Stomach (tissue), 8 donors: ENCODE measurements at regions not wholly inside any gene's neighbourhood (a gene's known extent, or its start where the extent isn't known, plus 50 kb on each side); places are given as distances from the start of the nearest gene placed in this dataset.

Source experiments
- DNase-seq, 2 donors: peaks; one replicate each; pipeline versions ENCODE4 v3.0.0 to v3.0.0-alpha.2; 2013 to 2019
- H3K27ac ChIP-seq, 5 donors: fragments of 200-600 bp in 4 of 5; sonication (generic) in 4 of 5; one replicate each; pipeline ENCODE4 v1.5.1; 2013 to 2019; ENCODE audit warnings: mild to moderate bottlenecking in 1 of 5, moderate library complexity in 1 of 5
- H3K27me3 ChIP-seq, 3 donors: fragments of 200-600 bp; sonication (generic); one replicate each; pipeline ENCODE4 v1.5.1; 2017 to 2019; ENCODE audit warnings: mixed run types in 1 of 3
- H3K36me3 ChIP-seq, 4 donors: fragments of 200-600 bp; sonication (generic); 1 replicate in 3 of 4; 2 replicates in 1 of 4; pipeline ENCODE4 v1.5.1; 2016 to 2019
- H3K4me1 ChIP-seq, 4 donors: fragments of 200-600 bp; sonication (generic); one replicate each; pipeline ENCODE4 v1.5.1; 2016 to 2019
- H3K4me3 ChIP-seq, 4 donors: fragments of 200-600 bp; sonication (generic) in 3 of 4; one replicate each; pipeline ENCODE4 v1.5.1; 2016 to 2019; ENCODE audit warnings: mild to moderate bottlenecking in 1 of 4
- H3K9me3 ChIP-seq, 4 donors: fragments of 200-600 bp; sonication (generic); one replicate each; pipeline ENCODE4 v1.5.1; 2016 to 2019
- EP300 ChIP-seq: sonication (generic); formaldehyde crosslinking; IDR thresholded peaks from one replicate; pipeline ENCODE4 v1.6.1; 2017; ENCODE audit warnings: antibody characterized with exemption
- POLR2A ChIP-seq, 4 donors: fragments of 450-650 bp; IDR thresholded peaks; one replicate each; pipeline ENCODE4 v1.6.1; 2016; ENCODE audit warnings: antibody characterized with exemption in 4 of 4, control low read depth in 2 of 4, mild to moderate bottlenecking in 1 of 4, moderate library complexity in 1 of 4
- POLR2AphosphoS5 ChIP-seq, 3 donors: sonication (generic); formaldehyde crosslinking; IDR thresholded peaks; one replicate each; pipeline ENCODE4 v1.6.1; 2016; ENCODE audit warnings: antibody characterized with exemption in 3 of 3
- WGBS, 5 donors: extraction: QIAGEN DNeasy Blood & Tissue Kit in 3 of 5; methylation state at CpG; one replicate each; pipeline versions ENCODE4 v1.1.5 to v1.1.7; 2013 to 2018; 5-methylcytosine and 5-hydroxymethylcytosine counted together
- intact Hi-C: fragments of 100-400 bp; cut with DNase I; formaldehyde crosslinking; loops from one replicate; pipeline ENCODE4 v1.15.1; 2023; ENCODE audit warnings: low total_unique reads
- TF ChIP-seq, protein P1 (sequence below), 7 experiments: fragments of 450-650 bp in 4 of 7; fragments of 200-600 bp in 3 of 7; sonication (generic) in 3 of 7; IDR thresholded peaks; one replicate each; pipeline ENCODE4 v1.5.1; 2016 to 2019; ENCODE audit warnings: antibody characterized with exemption in 7 of 7, control low read depth in 2 of 7, mild to moderate bottlenecking in 1 of 7
- donor health status: healthy with polysubstance abuse.
- donor health status: Bipolar disorder and iron deficiency.
- donor health status: healthy.

DNA sequence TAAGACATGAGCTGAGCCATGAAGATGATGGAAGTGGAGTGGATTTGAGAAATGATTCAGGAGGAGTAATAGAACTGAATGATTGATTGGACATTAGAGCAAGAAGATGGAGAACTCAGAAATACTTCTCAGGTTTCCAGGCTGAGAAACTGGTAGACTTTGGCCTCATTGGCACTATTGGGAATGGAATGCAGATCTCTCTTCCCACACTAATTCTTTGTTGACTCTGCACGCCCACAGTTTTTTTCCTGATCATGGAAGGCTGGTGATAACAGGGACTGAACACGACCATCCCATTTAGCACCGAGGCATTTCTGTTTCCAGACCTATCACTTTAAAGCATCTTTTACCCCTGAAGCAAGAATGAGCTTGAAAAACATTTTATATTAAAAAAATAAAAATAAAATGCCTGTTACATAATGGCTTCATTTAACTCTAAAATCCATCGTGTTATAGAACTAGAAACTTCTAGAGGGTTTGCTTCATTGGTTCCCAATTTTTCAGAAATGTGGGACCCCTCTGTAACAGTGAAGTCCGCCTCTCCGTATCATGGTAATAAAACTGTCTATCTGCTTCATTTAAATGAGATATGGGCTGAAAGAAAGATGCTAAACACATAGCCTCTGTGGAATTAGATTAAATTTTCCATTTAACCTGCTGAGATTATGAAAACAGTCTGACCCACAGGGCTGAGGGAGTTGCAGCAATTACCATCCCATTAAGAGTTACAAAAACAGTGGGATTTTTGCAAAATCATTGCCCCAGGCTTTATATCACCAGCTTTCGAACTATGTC lies 562.0 kb upstream of the CFAP20DC start:
- no peaks in the 10 kb centered on the region for H3K27me3 ChIP-seq
- no peak for DNase-seq
- no peaks in the 10 kb centered on the region for H3K4me1 ChIP-seq
- WGBS, 5 donors = 68 to 86% (median 71%) methylated on average over 7 of the region's 7 CpGs
- intact Hi-C loops = no loop called here
- H3K4me3 ChIP-seq = no peak overlapping the region
- no peak overlapping the region for H3K27ac ChIP-seq
- peaks cover 0 to 9% (median 0%) of the 10 kb centered on the region in 4 donors for H3K9me3 ChIP-seq
- H3K36me3 ChIP-seq = no peaks in the 10 kb centered on the region
- no peak for TF ChIP-seq POLR2AphosphoS5 (IDR thresholded peaks at IDR 0.05)
- TF ChIP-seq POLR2A (IDR thresholded peaks at IDR 0.05) = no peak
- no peak for TF ChIP-seq EP300
- TF ChIP-seq, protein P1, sequence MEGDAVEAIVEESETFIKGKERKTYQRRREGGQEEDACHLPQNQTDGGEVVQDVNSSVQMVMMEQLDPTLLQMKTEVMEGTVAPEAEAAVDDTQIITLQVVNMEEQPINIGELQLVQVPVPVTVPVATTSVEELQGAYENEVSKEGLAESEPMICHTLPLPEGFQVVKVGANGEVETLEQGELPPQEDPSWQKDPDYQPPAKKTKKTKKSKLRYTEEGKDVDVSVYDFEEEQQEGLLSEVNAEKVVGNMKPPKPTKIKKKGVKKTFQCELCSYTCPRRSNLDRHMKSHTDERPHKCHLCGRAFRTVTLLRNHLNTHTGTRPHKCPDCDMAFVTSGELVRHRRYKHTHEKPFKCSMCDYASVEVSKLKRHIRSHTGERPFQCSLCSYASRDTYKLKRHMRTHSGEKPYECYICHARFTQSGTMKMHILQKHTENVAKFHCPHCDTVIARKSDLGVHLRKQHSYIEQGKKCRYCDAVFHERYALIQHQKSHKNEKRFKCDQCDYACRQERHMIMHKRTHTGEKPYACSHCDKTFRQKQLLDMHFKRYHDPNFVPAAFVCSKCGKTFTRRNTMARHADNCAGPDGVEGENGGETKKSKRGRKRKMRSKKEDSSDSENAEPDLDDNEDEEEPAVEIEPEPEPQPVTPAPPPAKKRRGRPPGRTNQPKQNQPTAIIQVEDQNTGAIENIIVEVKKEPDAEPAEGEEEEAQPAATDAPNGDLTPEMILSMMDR (IDR thresholded peaks at IDR 0.05) = no peak

DNA sequence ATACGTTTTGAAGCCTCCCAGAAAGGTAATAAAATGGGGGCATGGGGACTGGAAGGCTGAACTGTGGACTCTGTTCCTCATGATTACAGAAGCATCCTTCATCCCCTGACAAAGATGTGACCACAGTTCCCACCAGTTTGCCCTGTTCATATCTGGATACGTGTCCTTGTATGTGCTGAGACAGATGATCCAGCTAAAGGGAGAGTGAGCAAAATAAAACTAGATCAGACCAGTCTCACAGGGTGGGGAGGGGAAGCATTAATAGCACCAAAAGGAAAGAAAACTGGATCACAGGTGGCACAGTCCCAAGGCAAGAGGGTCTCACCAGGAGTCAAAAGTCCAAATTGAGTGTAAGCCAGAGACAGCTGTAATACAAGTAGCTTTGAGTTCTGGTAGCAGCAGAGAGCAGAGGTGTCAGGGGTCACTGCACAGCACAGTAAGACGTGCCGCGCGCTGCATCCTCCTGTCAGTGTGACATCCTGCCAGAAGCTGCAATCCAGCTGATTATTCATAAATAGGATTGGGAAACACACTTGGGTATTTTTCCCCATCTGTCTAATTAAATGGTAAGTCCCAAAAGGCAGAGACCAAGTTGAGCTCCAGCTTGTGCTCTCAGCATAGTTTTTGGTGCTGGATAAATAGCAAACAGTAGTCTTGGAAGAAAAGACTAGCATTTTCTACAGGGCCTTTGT lies 560.0 kb upstream of the CFAP20DC start:
- intact Hi-C loops = no loop called here
- peaks cover 0 to 9% (median 0%) of the 10 kb centered on the region in 4 donors for H3K9me3 ChIP-seq
- no peaks in the 10 kb centered on the region for H3K27me3 ChIP-seq
- no peak overlapping the region for H3K4me3 ChIP-seq
- no peaks in the 10 kb centered on the region for H3K4me1 ChIP-seq
- no peak overlapping the region for H3K27ac ChIP-seq
- DNase-seq = peak in 1 of 2 donors; percentile 68
- TF ChIP-seq POLR2AphosphoS5 (IDR thresholded peaks at IDR 0.05) (peak in 1 of 3 donors; percentile 17), EP300 (no peak)
- no peaks in the 10 kb centered on the region for H3K36me3 ChIP-seq
- WGBS, 5 donors = 64 to 79% (median 74%) methylated on average over 6 of the region's 6 CpGs

DNA sequence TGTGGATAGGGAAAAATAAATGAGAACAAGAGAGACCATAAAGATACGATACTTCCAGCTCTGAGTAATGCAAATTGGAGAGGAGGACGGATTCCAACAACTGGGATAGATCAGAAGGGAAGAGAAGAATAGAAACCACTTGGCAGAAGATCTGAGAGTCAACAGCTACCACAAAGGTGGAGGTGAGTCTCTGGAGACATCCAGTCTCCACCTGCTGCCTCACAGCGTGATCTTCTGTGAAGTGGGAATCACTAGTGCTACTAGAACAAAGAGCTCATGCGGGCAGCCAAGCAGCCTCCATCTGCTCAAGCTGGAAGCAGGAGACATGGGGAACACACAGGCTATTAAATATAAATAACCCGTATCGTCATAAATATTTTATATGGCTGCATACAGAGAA lies 558.5 kb upstream of the CFAP20DC start:
- no peak for DNase-seq
- no peaks in the 10 kb centered on the region for H3K9me3 ChIP-seq
- WGBS, 5 donors = 91 to 96% (median 92%) methylated on average over 6 of the region's 6 CpGs

DNA sequence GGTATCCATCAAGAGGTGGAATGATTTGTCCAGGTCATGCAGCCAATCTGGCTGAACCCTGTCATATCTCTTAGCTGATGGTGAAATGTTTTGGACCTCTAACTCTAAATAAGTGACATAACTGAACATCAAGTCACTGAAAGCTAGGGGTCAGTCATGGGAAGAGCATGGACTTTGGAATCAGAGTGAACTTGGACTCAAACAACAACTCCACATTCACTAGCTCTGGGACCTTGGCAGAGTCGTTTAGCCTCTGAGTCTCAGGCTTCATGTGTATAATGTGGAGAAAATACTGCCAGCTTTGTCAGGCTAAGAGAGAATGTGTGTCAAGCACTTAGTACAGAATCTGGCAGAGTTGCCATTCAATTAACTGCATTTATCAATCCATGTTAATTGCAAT lies 557.8 kb upstream of the CFAP20DC start:
- Histone ChIP-seq H3K4me1 (no peaks in the 10 kb centered on the region), H3K36me3 (no peaks in the 10 kb centered on the region), H3K27ac (no peak overlapping the region), H3K9me3 (no peaks in the 10 kb centered on the region), H3K27me3 (no peaks in the 10 kb centered on the region), H3K4me3 (no peak overlapping the region)
- intact Hi-C loops = no loop called here
- WGBS, 5 donors = 24 to 50% (median 29%) methylated on average over 1 of the region's 1 CpG
- peak in 1 of 2 donors; percentile 32 for DNase-seq
- TF ChIP-seq EP300 = no peak
- no peak for TF ChIP-seq POLR2A (IDR thresholded peaks at IDR 0.05)
- no peak for TF ChIP-seq POLR2AphosphoS5 (IDR thresholded peaks at IDR 0.05)
- TF ChIP-seq, protein P1 (IDR thresholded peaks at IDR 0.05) = no peak

More for the DNA sequence above, 558.5 kb upstream of the CFAP20DC start:
- no peak overlapping the region for H3K27ac ChIP-seq
- H3K4me1 ChIP-seq = no peaks in the 10 kb centered on the region
- intact Hi-C loops = no loop called here
- no peaks in the 10 kb centered on the region for H3K36me3 ChIP-seq
- no peaks in the 10 kb centered on the region for H3K27me3 ChIP-seq
- H3K4me3 ChIP-seq = no peak overlapping the region
- TF ChIP-seq POLR2A (IDR thresholded peaks at IDR 0.05) (no peak), EP300 (no peak), POLR2AphosphoS5 (IDR thresholded peaks at IDR 0.05) (no peak)
- TF ChIP-seq, protein P1 (IDR thresholded peaks at IDR 0.05) = no peak
